Suprapubic skin (tissue), 4 donors: ENCODE measurements at regions not wholly inside any gene's neighbourhood (a gene's known extent, or its start where the extent isn't known, plus 50 kb on each side); places are given as distances from the start of the nearest gene placed in this dataset.

Experiments used
- CTCF ChIP-seq, 2 donors: fragments of 200-600 bp in 1 of 2; fragments of 450-650 bp in 1 of 2; sonication (generic) in 1 of 2; IDR thresholded peaks; one replicate each; pipeline ENCODE4 v1.5.1; 2016 to 2019; ENCODE audit warnings: antibody characterized with exemption in 2 of 2, mild to moderate bottlenecking in 1 of 2, moderate library complexity in 1 of 2
- EP300 ChIP-seq: sonication (generic); formaldehyde crosslinking; IDR thresholded peaks from one replicate; pipeline ENCODE4 v1.6.1; 2017; ENCODE audit warnings: antibody characterized with exemption
- POLR2A ChIP-seq, 2 donors: fragments of 450-650 bp; IDR thresholded peaks; one replicate each; pipeline ENCODE4 v1.6.1; 2017; ENCODE audit warnings: antibody characterized with exemption in 2 of 2, mild to moderate bottlenecking in 2 of 2, moderate library complexity in 2 of 2
- POLR2AphosphoS5 ChIP-seq, 3 donors: sonication (generic); formaldehyde crosslinking; IDR thresholded peaks; one replicate each; pipeline ENCODE4 v1.6.1; 2017; ENCODE audit warnings: antibody characterized with exemption in 3 of 3

- no peak for TF ChIP-seq POLR2AphosphoS5 (IDR thresholded peaks at IDR 0.05)
- no peak for TF ChIP-seq CTCF (IDR thresholded peaks at IDR 0.05)
- TF ChIP-seq POLR2A (IDR thresholded peaks at IDR 0.05): no peak
- TF ChIP-seq EP300: no peak
These were observed 94.6 kb upstream of the RASGRF1 start for GRCh38 chr15:79185199-79185598.
